Endothelial cell (in vitro differentiated cells): ENCODE measurements at regions not wholly inside any gene's neighbourhood (a gene's known extent, or its start where the extent isn't known, plus 50 kb on each side); places are given as distances from the start of the nearest gene placed in this dataset.

ENCODE experiments used
- DNase-seq: peaks from one replicate; pipeline ENCODE4 v3.0.0; 2021; ENCODE audit warnings: low spot score
- H3K27ac Mint-ChIP-seq: one replicate; pipeline ENCODE4 v1.8.0; 2021; ENCODE audit warnings: mixed read lengths, inconsistent platforms; ENCODE audit not compliant: unreplicated experiment
- H3K27me3 Mint-ChIP-seq: one replicate; pipeline ENCODE4 v1.8.0; 2021; ENCODE audit warnings: mild to moderate bottlenecking, moderate library complexity, mixed read lengths, inconsistent platforms; ENCODE audit not compliant: unreplicated experiment
- H3K36me3 Mint-ChIP-seq: one replicate; pipeline ENCODE4 v1.8.0; 2021; ENCODE audit warnings: mild to moderate bottlenecking, low read depth, mixed read lengths, inconsistent platforms; ENCODE audit not compliant: unreplicated experiment
- H3K4me1 Mint-ChIP-seq: one replicate; pipeline ENCODE4 v1.8.0; 2021; ENCODE audit warnings: mild to moderate bottlenecking, mixed read lengths, inconsistent platforms; ENCODE audit not compliant: unreplicated experiment
- H3K4me3 Mint-ChIP-seq: one replicate; pipeline ENCODE4 v1.8.0; 2021; ENCODE audit warnings: mild to moderate bottlenecking, mixed read lengths, inconsistent platforms; ENCODE audit not compliant: unreplicated experiment
- H3K9me3 Mint-ChIP-seq: one replicate; pipeline ENCODE4 v1.8.0; 2021; ENCODE audit warnings: mixed read lengths, inconsistent platforms; ENCODE audit not compliant: unreplicated experiment
- TF ChIP-seq, protein P1 (sequence below): fragments of 200-600 bp; sonication (generic); IDR thresholded peaks from one replicate; pipeline ENCODE4 v1.5.0; 2021; ENCODE audit warnings: antibody characterized with exemption; ENCODE audit not compliant: unreplicated experiment

DNA sequence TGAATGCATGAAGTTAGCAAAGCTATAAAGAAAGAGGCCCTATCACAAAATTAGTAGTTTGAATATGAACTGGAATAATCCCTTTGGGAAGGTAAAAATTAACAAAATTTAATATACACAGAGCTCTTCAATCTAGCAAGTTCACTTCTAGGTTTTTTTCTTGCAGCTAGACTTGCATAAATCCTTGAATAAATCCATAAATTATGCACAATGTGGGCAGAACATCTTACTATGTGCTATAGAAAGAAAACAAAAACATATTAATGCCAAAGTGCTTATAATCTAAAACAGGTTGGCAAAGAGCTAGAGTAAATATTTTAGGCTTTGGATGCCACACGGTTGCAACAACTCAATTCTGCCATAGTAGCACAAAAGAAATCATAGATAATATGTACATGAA is 138.5 kb upstream of the FREM1 start:
- no peak overlapping the region for H3K27ac Mint-ChIP-seq
- no peaks in the 10 kb centered on the region for H3K36me3 Mint-ChIP-seq
- H3K27me3 Mint-ChIP-seq: no peaks in the 10 kb centered on the region
- H3K9me3 Mint-ChIP-seq: no peaks in the 10 kb centered on the region
- TF ChIP-seq, protein P1, sequence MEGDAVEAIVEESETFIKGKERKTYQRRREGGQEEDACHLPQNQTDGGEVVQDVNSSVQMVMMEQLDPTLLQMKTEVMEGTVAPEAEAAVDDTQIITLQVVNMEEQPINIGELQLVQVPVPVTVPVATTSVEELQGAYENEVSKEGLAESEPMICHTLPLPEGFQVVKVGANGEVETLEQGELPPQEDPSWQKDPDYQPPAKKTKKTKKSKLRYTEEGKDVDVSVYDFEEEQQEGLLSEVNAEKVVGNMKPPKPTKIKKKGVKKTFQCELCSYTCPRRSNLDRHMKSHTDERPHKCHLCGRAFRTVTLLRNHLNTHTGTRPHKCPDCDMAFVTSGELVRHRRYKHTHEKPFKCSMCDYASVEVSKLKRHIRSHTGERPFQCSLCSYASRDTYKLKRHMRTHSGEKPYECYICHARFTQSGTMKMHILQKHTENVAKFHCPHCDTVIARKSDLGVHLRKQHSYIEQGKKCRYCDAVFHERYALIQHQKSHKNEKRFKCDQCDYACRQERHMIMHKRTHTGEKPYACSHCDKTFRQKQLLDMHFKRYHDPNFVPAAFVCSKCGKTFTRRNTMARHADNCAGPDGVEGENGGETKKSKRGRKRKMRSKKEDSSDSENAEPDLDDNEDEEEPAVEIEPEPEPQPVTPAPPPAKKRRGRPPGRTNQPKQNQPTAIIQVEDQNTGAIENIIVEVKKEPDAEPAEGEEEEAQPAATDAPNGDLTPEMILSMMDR: no peak
- DNase-seq: no peak
- no peaks in the 10 kb centered on the region for H3K4me1 Mint-ChIP-seq
- H3K4me3 Mint-ChIP-seq: no peak overlapping the region

DNA sequence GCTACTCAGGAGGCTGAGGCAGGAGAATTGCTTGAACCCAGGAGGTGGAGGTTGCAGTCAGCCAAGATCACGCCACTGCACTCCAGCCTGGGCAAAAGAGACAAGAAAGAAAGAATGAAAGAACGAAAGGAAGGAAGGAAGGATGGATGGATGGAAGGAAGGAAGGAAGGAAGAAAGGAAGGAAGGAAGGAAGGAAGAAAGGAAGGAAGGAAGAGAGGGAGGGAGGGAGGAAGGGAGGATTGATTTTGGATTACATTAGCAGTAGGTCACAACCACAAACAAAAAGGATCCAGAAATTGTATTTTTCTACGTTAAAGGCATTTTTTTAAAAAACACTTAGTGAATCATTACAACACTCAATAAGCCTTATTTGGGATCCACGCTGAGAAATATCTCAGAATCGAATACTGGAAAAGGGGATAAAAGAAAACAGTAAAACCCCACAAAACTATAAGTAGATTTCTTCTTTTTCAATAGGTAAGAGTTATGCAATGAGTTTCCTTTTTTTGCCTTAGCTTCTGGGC is 136.9 kb upstream of the FREM1 start:
- no peaks in the 10 kb centered on the region for H3K36me3 Mint-ChIP-seq
- H3K4me3 Mint-ChIP-seq: no peak overlapping the region
- H3K27me3 Mint-ChIP-seq: no peaks in the 10 kb centered on the region
- TF ChIP-seq, protein P1: no peak
- H3K4me1 Mint-ChIP-seq: no peaks in the 10 kb centered on the region
- H3K27ac Mint-ChIP-seq: no peak overlapping the region
- DNase-seq: no peak
- H3K9me3 Mint-ChIP-seq: no peaks in the 10 kb centered on the region

DNA sequence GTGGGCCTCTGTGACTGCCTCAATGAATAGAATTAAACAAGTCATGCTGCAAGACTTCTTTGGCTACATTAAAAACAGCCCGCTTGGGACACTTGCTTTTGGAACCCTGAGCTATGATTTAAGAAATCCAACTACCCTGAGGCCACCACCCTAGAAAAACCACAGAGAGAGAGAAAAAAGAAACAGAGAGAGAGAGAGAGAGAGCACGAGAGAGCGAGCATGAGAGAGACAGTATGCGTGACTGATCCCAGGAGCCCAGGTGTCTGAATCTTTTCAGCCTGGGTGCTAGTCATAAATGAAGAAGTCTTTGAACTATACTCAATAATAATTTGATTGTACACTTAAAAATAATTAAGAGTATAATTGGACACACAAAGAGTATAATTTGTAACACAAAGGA is 123.1 kb upstream of the FREM1 start:
- no peaks in the 10 kb centered on the region for H3K4me1 Mint-ChIP-seq
- no peaks in the 10 kb centered on the region for H3K27me3 Mint-ChIP-seq
- no peak overlapping the region for H3K27ac Mint-ChIP-seq
- no peaks in the 10 kb centered on the region for H3K36me3 Mint-ChIP-seq
- TF ChIP-seq, protein P1: no peak
- H3K9me3 Mint-ChIP-seq: no peaks in the 10 kb centered on the region
- H3K4me3 Mint-ChIP-seq: no peak overlapping the region
- DNase-seq: no peak

DNA sequence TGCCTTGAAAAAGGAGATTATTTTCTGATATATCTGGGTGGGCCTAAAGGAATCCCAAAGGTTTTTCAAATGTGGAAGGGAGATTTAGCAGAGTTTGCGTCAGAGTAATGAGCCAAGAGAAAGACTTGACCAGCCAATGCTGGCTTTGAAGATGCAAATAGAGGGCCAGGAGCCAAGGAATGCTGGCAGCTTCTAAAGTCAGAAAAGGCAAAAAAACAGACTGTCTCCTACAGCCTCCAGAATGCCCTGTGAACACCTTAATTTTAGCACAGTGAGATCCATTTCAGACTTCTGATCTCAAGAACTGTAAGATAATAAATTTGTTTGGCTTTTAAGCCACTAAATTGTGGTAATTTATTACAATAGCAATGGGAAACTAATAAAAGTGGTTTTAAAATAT is 122.6 kb upstream of the FREM1 start:
- H3K4me1 Mint-ChIP-seq: no peaks in the 10 kb centered on the region
- TF ChIP-seq, protein P1: no peak
- H3K36me3 Mint-ChIP-seq: no peaks in the 10 kb centered on the region
- no peak overlapping the region for H3K27ac Mint-ChIP-seq
- no peaks in the 10 kb centered on the region for H3K27me3 Mint-ChIP-seq
- no peak for DNase-seq
- H3K9me3 Mint-ChIP-seq: no peaks in the 10 kb centered on the region
- H3K4me3 Mint-ChIP-seq: no peak overlapping the region

DNA sequence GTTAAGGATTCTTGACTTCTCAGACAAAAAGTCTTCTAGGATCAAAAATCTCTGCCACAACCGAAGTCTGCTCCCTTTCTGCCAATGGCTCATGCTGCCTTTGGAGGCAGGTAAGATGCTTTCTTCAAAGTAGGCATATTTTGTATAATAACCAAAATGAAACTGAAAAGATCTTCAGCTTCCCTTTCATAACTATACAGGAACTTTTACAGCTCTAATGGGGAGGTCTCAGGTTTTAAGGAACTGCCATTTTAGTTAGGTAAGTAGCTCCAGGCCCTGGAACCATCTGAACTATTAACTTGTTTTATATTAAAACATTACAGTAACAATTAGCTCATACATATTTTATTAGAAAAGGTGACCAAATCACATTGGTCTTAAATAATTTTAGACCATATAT is 110.9 kb upstream of the FREM1 start:
- H3K4me3 Mint-ChIP-seq: no peak overlapping the region
- no peaks in the 10 kb centered on the region for H3K4me1 Mint-ChIP-seq
- DNase-seq: no peak
- H3K36me3 Mint-ChIP-seq: no peaks in the 10 kb centered on the region
- H3K9me3 Mint-ChIP-seq: no peaks in the 10 kb centered on the region
- TF ChIP-seq, protein P1: no peak
- no peak overlapping the region for H3K27ac Mint-ChIP-seq
- peaks cover 2% of the 10 kb centered on the region for H3K27me3 Mint-ChIP-seq
